ENCODE measurements at regions not wholly inside any gene's neighbourhood (a gene's known extent, or its start where the extent isn't known, plus 50 kb on each side); places are given as distances from the start of the nearest gene placed in this dataset.

DNA sequence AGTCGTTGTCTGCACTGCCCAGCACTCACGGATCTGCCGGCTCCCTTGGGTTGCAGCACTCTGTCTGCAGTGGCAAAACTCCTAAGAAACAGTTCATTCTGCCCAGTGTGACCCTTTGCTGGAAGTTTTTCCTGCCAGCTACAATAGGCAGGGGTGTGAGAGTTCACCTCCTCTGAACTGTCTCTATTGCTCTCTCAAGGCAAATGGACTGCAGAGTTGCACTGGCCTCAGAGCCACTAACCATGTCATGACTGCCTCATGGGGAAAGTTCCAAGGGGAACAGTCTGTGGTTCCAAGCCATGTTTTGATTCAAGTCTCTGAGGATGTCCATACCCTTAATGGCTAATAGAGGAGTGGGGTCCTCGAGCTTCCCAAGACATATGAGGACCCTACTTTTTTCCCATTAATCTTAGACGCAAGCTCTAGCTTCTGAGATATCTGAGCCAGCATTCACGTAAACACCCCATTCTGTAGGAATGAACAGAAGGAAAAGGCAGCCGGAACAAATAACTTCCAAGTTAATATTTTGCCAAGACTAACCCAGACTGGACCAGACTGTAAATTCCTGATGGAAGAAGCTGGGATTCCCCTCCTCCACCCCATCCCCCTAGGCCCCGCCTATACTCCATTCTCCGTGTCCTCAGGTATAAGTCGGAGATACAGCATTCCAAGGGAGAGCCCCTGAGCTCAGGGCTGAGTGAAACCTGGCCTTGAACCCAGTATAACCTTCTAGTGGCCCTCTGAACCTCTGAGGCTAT, 93.8 kb upstream of the AKT3 start:
- DNase-seq, result no peak

DNA sequence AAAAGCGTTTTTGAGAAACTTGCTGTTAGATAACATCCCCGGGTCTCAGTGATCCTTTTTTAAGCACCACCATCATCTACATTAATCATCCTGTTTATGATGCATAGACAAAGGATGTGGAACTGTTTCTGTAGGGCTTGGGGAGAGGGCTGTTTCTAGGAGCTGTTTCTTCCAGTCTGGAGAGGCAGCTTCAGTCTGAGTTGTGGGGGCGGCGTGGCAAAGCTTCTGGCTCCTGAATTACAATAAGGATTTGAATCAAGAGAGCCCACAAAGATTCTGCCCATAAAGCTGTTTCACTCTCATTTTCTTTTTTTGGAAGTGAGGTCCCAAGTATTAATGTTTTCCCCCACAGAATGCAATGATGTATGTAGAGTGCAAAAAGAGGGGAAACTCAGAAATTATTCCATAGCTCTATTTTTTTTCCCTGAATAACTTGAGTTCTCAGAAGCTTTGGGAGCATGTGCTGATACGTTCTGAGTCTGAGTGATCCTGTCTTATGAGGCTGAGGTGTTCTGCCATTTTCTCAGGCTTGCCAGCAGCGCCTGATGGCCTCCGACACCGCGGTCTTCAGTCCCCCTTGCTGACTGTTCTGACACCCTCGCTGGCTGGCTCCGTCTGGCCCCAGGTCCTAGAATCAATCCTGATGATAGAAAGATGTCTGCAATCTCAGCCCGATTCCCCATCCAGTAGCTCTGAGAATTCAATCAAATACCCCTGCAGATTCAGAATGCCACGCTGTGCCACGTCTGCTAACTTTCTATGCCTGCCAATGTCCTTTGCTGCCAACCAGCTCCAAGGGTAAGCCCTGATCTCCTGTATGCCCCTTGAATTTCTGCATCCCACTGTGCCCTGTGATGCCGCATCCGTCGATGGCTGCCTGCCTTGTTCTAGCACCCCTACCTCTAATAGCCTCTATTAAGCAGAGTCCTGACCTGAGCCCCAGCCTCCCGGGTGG, 92.4 kb upstream of the AKT3 start:
- DNase-seq, result no peak

DNA sequence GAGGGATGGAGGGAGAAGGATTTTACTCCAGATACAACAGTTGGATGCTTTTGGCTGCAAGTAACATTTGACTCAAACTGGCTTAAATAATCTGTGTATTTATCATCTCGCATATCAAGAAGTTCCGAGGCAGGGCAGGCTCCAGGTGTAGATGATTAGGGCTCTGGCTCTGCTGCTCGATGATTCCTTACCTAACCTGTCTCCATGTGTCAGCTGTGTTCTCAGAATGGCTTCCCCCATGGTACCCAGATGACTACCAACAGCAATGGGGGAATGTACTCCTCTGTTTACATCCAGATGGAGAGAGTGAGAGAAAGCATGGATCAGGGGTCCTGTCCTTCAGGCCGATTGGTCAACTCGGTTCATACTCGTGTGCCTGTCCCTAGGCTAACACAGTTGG, 90.4 kb upstream of the AKT3 start:
- no peak for DNase-seq

DNA sequence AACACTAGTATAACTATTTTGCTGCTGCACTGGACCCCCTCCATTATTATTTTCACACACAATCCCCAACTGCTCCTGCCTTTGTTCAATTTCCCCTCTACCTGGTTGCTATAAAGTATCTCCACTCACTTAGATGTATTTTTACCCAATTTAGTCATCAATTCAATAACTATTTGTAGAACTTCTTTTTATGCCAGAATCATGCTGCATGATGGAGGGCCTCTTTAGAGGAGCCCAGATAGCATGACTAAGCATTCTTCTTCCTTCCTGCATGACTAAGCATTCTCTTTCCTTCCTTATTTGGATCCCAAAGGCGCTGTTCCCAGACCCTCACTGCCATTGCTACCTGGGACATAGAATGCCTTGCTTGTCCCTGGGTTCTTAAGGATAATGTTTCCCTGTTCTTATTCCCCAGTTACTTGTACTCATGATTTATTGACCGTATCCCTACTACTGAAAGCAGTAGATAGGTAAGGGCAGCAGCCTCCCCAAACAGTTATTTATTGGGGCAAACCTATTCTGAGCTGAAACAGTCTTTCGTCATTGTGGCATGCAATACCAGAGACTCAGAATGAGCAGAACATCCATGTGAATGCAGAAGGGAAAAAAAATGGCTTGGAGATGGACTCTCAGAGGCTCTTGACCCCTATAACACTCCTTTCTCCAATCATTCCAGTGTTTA, 89.3 kb upstream of the AKT3 start:
- DNase-seq, result no peak

DNA sequence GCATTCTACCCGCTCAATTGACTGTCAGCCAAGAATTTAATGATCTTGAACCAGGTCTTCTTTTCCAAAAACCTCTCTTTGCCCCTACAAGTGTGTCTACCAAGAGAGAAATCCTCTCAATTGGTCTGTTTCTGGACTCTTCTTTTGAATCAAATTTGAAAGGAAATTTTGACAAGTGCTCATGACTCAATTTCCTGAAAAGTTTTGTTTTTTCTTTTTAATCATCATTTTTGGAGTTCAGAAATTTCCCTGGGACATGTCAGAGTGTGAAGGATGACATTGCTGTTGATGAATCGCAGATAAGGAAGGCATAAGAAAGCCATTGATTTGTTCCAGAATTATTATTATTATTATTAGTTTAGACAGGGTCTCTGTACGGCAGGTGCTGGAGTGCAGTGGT, 88.2 kb upstream of the AKT3 start:
- DNase-seq, result no peak

DNA sequence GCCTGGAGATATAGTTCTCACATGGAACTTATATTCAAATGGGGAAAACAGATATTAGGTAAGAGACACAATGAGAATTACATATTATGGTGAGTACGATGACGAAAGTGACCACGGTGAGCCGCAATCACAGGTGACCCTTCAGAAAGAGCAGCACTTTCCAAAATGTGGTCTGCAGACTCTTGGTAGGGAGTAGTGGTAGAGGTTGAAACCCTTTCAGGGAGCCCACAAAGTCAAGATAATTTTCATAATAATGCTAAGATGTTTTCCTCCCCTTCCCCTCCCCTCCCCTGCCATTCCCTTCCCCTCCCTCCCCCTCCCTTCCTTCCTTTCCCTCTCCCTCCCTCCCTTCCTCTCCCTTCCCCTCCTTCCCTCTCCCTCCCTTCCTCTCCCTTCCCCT, 83.5 kb upstream of the AKT3 start:
- DNase-seq, result no peak

DNA sequence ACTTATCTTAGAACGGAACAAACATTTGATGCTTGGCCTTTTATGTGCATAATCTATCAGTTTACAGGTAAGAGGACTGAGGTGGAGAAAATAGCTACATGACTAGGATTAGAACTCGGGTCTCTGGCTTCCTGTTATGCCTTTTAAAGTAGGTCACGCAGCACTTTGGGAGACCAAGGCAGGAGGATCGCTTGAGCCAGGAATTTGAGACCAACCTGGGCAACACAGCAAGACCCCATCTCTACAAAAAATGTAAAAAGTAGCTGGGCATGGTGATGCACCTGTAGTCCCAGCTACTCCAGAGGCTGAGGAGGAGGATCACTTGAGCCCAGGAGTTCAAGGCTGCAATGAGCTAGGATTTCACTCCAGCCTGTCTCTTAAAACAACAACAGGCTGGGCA, 81.9 kb upstream of the AKT3 start:
- no peak for DNase-seq

DNA sequence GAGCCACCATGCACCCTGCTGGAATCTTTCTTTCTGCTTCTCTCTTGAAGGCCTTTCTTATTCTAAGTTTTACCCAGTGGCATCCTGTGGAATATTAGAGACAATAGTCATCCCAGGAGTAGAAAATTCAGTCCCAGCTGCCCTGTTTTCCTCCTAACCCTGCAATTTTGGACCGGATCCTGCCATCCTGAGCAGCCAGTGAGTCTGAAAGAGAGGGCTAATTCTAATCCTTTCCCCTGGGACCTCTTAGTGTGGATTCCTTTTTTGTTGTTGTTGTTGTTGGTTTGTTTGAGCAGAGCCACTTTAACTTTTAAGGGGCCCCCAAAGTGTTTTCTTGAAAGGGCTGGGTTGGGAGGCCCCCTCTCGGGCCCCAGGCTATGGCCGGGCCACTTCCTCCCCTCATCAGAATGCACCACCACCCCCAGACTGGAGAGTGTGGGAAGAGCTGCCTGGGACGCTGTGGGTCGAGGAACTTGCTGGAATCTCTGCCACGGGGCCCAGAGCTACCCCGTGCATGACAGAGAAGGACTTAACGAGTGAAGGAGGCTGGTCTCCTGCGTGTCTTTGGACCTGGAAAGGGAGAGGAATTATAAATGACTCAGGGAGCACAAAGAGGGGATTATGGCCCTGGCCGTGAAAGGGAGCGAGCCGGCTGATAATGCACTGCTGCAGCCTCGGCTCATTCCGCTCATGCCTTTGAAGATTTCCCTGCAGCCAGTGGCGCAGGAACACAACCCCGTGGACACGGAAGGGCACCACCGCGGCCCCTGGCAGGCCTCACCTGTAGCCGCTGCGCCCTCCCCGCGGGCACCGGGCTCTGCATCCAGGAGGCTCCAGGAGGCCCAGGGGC, 81.0 kb upstream of the AKT3 start:
- DNase-seq, result no peak

DNA sequence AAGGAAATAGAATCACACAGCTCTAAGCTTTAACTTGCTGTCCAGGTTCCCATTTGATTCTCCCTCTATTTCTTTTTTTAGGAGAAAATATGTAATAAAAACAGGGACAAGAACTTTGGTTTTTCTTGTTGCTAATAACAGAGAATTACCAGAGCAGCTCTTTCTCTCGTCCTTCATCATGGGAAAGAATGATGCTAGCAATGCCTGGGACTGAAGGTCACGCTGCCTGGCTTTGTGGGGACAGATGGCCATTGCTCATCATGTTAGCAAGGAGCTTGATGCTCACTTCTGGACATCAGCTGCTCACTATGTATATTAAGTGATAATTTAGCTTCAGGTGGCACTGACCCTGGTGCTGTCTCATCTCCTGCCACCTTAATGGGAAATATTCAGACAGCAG, 77.3 kb upstream of the AKT3 start:
- DNase-seq, result no peak

DNA sequence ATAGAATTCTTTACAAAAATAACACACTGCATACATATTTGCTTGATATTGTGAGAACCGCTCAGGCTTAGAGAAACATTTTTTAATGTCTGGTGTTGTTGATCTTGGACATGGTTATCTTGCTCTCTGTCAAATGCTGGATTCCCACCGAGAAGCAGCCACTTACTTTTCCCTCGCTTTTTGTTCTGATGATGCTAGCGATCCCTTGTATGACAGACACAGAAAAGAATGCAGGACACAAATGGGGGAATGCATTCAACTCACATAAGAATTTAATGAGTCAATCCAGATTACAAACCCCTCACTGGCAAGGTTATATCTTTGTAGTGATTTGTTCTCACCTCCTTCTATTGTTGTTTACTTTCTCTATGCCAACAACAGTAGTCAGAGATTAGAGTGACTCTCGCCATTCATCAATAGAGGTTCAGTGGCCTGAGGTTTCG, 76.8 kb upstream of the AKT3 start:
- no peak for DNase-seq

DNA sequence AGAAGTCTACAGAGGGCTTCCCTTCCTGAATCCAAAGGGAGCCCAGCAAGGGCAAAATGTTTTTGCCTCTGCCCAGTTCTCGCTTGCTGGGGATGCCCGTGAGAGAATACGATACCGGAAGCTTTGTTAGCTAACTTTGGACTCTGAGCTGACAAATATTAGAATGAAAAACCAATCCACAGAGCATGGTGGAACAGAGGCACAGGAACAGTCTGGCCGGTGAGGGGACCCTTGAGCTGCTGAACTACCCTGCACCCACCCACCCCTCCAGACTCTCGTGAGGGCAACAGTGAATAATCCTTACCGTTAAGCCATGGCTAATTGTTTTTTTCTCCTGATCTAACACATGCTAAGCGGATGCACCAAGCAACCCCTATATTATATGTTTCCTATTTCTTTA, 76.3 kb upstream of the AKT3 start:
- DNase-seq, result no peak

DNA sequence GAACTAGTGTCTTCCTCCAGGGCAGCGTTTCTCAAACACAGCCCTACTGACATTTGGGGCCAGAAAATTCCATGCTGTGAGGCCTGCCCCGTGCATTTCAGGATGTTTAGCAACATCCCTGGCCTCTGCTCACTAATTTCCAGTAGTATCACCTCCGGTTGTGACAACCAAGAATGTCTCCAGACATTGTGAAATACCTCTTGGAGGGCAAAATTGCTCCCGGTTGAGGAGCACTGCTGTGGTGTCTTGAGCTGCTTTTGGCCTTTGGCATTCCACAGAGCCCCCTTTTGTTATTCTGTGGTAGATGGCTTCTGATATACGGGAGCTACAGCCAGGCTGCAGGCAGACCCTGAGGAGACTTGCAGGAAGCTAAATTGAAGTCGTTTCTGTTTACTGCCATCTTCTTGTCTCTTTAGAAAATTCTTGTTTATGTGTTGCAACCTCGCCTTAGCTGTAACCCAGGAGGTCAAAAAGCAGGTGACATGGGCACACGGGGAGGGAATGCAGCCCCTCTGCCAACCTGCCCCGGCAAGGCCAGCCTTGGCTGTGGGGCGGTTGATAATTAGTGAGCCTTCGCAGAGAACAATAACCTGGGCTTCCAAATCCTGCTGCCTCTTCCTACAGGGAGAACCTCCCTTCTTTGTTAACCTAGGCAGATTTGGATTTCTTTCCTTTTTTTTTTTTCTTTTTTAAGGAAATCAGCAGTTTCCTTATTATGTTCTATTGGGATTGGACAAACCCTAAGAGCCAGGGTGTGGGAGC, 74.7 kb upstream of the AKT3 start:
- DNase-seq, result no peak

DNA sequence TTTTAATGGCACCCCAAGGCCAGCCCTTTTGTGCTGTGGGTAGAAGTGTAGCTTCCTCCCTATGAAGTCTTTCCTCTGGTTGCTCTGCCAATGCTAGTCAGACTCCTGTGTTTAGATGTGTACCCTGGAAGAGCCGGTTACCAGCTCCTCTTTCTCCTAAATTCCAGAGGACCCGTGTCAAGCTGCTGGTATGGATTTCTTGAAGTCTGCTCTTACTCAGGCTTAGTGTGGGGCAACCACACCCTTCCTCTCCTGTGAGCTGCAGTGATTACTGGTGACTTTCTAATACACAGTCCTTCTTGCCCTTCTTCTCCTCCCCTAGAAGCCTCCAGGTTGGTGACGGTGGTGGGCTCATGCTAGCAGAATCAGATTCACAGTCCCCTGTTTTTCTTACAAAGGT, 74.1 kb upstream of the AKT3 start:
- DNase-seq, result no peak

DNA sequence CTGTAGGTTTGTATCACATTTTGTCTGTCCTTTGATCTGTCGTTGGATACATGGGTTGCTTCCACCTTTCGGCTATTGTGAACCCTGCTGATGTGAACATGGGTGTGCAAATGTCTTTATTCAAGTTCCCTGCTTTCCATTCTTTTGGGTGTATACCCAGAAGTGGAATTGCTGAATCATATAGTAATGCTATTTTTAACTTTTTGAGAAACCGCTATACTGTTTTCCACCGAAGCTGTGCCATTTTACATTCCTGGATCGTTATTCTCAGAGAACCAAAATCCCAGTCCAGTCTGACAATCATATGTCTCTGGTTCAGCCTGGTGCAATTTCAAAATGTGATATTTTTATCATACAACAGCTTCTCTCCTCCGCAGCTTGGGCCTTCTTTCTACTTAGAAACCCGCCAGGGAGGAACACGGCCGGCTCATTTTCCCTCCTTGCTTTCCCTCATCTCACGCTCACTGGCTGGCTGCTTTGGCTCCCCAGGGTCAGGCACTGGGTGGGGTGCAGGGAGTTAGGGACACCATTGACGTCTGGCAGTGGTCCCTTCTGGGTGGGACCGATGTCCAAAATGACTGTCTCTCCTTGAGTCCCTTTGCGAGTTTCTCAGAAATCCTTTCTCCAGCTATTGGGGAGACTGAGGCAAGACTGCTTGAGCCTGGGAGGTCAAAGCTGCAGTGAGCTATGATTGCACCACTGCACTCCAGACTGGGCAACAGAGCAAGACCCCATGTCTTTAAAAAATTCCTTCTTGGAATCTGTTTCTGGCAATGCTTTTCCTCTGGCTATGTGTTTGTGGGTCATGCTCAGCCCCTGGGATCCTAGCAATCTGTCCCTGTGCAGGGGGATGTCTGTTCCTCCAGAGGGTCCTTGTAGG, 73.5 kb upstream of the AKT3 start:
- no peak for DNase-seq

DNA sequence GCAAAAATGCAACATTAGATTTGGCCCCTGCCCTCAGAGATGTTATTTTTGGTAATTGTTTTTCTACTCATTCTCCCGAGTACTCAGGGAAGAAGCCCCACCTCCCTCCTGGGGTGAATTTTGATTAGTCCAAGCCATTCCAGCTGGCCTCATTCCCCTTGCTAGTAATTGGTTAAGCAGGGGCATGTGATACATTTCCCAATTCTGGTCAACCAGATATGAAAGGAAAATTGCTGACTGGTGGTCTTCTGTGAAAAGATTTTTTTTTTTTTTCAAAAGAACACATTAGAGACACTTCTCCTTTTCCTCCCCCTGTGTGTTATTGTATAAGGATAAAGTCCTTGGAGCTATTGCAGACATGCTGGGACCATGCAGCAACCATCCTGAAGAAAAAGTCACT, 71.1 kb upstream of the AKT3 start:
- no peak for DNase-seq

DNA sequence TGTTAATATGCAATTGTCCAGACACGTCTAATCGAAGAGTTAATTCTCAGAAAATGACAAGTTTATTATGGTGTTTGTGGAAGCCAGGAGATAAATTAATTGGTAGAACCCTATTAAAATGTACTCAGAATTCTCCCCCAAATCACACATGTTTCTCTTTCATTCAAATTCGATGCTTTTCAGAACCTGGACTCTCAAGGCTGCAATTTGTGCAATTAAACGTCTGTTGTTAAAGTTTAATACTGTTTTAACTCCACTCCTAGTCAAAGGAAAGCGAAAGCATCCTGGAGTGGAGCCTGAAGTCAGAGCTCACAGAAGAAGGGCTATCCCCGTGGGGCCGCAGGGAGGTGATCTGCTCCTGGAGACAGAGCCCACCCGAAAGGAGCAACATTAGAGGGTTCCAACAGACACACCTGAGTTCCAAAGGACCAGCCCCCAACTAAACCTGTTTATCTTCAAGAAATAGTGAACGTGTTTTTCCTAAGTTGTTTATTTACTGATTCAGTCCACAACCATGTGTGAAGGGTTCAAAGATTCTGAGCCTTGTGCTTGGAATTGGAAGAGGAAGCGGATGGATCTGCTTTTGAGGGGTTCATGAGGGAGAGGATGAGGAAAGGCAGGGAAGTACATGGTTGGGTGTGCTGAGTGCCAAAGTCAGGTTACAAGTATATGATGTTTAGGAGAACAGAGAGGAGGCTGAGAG, 68.0 kb upstream of the AKT3 start:
- no peak for DNase-seq

DNA sequence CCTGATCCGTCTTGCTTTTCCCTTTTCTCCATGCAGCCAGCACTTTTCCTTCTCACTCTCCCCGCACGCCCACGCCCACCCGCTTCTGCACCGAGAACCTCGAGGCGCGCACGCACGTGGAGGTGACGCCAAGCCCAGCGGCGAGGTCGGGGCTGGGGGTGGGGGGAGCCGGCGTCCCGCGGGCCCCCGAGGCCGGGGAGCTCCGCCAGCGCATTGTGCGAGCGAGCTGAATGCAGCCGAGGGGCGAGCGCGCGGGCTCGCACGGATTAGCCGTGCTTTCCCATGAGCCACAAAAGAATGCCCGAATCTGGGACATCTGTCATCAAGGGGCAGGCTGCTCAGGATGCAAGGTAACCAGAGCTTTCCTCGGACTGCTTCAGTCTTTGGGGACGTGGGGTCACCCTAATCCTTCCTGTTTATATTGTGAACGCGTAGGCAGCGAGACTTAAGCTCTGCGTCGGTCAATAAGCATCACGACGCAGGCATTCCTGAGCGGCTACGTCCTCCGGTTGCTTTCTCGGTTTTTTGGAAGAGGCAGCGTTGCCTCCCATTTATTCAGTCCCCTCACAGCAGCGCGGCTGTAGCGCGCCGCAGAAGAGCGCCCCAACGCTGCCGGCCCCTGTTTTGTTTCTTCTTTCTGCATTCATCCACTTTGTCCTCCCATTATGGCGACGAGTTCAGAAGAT, 67.3 kb upstream of the AKT3 start:
- DNase-seq, result peak; percentile 42

DNA sequence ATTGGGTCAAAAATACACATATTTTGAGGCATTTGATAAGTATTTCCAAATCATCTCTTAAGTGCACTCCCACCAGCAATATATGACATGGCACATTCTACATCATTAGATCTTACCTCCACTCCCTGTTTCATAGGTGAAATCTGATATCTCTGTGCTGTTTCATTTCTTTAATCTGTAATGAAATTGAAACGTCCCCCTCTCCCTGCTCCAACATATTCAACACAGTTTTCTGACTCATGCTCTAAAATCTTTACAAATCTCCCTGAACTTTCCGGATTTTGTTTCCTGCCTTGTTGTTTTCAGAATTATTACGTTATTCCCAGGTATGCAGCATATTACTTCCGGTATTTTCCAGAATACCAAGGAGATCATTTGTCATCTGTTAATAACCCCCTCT, 66.1 kb upstream of the AKT3 start:
- DNase-seq, result no peak

DNA sequence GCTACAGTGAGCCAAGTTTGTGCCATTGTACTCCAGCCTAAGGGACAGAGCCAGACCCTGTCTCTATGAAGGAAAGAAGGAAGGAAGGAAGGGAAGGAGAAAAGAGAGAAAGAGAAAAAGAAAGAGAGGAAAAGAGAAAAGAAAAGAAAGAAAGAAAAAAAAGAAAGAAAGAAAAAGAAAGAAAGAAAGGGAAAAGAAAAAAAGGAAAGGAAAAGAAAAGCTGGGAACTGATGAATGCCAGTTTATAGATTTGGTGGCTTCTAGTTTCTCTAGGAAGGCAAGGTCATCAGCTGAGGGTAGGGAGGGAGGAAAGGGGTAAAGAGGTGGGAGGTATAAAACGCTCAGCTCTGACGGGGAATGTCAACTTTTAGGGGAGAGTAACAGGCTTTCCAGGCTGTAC, 62.3 kb upstream of the AKT3 start:
- no peak for DNase-seq

DNA sequence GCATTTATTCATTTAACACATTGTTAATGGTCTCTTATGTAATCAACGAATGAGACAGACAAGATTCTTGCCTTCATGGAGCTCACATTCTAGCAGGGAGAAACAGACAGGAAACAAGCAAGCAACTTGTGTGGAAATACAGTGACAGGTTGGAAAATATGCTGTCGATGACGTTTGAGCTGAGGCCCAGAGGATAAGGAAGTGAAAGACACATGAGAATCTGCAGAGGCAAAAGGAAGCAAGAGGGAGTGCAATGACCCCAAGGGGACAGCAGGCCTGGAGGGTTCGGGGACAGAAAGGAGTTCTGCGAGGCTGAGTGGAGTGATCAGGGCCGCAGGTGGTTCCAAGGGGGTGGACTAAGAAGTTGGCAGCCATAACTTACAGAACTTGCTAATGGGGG, 60.6 kb upstream of the AKT3 start:
- no peak for DNase-seq

All from stimulated activated CD8-positive, alpha-beta memory T cell treated with anti-CD3 and anti-CD28 coated beads, Interleukin-4, amount 100 ng/mL, for 48 hours (primary cell).